Heart right ventricle (tissue), 16 donors: ENCODE measurements at regions not wholly inside any gene's neighbourhood (a gene's known extent, or its start where the extent isn't known, plus 50 kb on each side); places are given as distances from the start of the nearest gene placed in this dataset.
"Not testable (repeated sequence)": the region's sequence is repeated elsewhere in the genome, so short reads cannot be mapped to it uniquely, and the experiment has no call there.

ENCODE experiments used
- ATAC-seq, 8 donors: fragments of 200-7000 bp; cut with Tn5 transposase; one replicate each; pipeline ENCODE4 v1.9.1; 2020; ENCODE audit warnings: mild to moderate bottlenecking in 8 of 8, moderate library complexity in 8 of 8, moderate number of reproducible peaks in 1 of 8
- DNase-seq, 2 donors: peaks; one replicate each; pipeline ENCODE4 v3.0.0-alpha.2; 2020
- H3K27ac ChIP-seq, 10 donors: fragments of 200-600 bp; sonication (generic) in 2 of 10; one replicate each; pipeline versions ENCODE4 v1.5.0 to v1.8.0; 2020 to 2022; ENCODE audit warnings: mild to moderate bottlenecking in 3 of 10
- H3K27me3 ChIP-seq, 7 donors: fragments of 200-600 bp; one replicate each; pipeline ENCODE4 v1.8.0; 2021 to 2022; ENCODE audit warnings: mild to moderate bottlenecking in 2 of 7
- H3K36me3 ChIP-seq, 9 donors: fragments of 200-600 bp; sonication (generic) in 1 of 9; one replicate each; pipeline versions ENCODE4 v1.5.0 to v1.8.0; 2020 to 2022; ENCODE audit warnings: mild to moderate bottlenecking in 2 of 9
- H3K4me1 ChIP-seq, 9 donors: fragments of 200-600 bp; sonication (generic) in 1 of 9; one replicate each; pipeline versions ENCODE4 v1.5.0 to v1.8.0; 2020 to 2022; ENCODE audit warnings: mild to moderate bottlenecking in 4 of 9
- H3K4me3 ChIP-seq, 10 donors: fragments of 200-600 bp; sonication (generic) in 2 of 10; one replicate each; pipeline versions ENCODE4 v1.5.0 to v1.8.0; 2020 to 2022; ENCODE audit warnings: mild to moderate bottlenecking in 7 of 10, moderate library complexity in 2 of 10
- H3K9me3 ChIP-seq, 11 donors: fragments of 200-600 bp in 10 of 11; sonication (generic) in 2 of 11; one replicate each; pipeline versions ENCODE4 v1.5.0 to v1.8.0; 2013 to 2022; ENCODE audit warnings: mild to moderate bottlenecking in 2 of 11, control low read depth in 1 of 11, moderate library complexity in 1 of 11
- WGBS, 2 donors: extraction: QIAGEN DNeasy Blood & Tissue Kit; methylation state at CpG; one replicate each; pipeline ENCODE4 v1.1.7; 2013; ENCODE audit warnings: inconsistent platforms in 1 of 2; 5-methylcytosine and 5-hydroxymethylcytosine counted together
- intact Hi-C, 10 donors: fragments of 100-400 bp; cut with DNase I; formaldehyde crosslinking; loops; one replicate each; pipeline versions ENCODE4 v1.11.1 to v1.14.2; 2022
- TF ChIP-seq, protein P1 (sequence below), 9 donors: fragments of 200-600 bp; sonication (generic) in 2 of 9; IDR thresholded peaks; one replicate each; pipeline versions ENCODE4 v1.5.0 to v1.8.0; 2021 to 2022; ENCODE audit warnings: antibody characterized with exemption in 9 of 9, mild to moderate bottlenecking in 5 of 9, moderate library complexity in 1 of 9
- donor health status: Arrhythmogenic right ventricular cardiomyopathy.
- donor health status: ischemic (EF 13 %, LVEDD 7.1; RV severe dilation, severe dysfunction).
- donor health status: healthy with polysubstance abuse.
- donor health status: DM: no; HTN: yes; CAD: no.
- donor health status: DM: no; HTN: no; CAD: no.
- donor health status: ischemic (EF 25% LVEDD 6.9; RV normal size, moderate dysfunction).
- donor health status: ischemic (EF 25% LVEDD 5.7; RV mildly dilated, moderate dysfunction).
- donor health status: healthy.
- donor health status: DM: yes; HTN: yes; CAD: no.
- donor health status: Ischemic cardiomyopathy.
- donor health status: ischemic (EF 35%, LVEDD 5.7; RV mildly dilated, moderate dysfunction).
- donor health status: nonischemic (EF 11% LVEDD 7.7; RV severe dilation, severe dysfunction).
- donor health status: DM: yes; HTN: yes; CAD: no.
- donor health status: PGD.
- donor health status: ischemic (EF 29% LVEDD 5.4; RV normal size, mild dysfunction).
- donor health status: nonischemic (EF 23%, LVEDD 6.1; RV moderate dilation, normal function).

DNA sequence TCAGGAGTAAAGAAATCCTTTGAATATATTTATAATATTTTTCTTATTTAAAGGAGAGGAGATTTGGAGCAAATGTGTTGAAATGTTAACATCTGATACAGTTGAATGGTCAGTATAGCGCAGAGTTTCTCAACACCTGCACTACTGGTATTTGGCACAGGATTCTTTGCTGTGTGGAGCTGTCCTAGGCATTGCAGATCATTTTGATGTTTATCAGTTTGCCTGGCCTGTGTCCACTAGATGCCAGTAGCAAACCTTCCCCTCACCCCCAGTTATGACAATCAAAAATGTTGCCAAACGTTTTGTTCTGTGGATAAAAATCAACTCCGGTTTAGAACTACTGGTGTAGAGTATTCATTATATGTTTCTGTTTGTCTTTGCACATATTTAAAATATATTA is 765.3 kb upstream of the SLIT2 start:
- no peak overlapping the region for H3K4me3 ChIP-seq
- WGBS, 2 donors: 59 to 60% methylated on average over 3 of the region's 3 CpGs
- ATAC-seq: no peak
- no peaks in the 10 kb centered on the region for H3K4me1 ChIP-seq
- intact Hi-C loops: no loop called here
- no peaks in the 10 kb centered on the region for H3K36me3 ChIP-seq
- H3K9me3 ChIP-seq: no peaks in the 10 kb centered on the region
- no peak for DNase-seq
- H3K27ac ChIP-seq: no peak overlapping the region
- TF ChIP-seq, protein P1, sequence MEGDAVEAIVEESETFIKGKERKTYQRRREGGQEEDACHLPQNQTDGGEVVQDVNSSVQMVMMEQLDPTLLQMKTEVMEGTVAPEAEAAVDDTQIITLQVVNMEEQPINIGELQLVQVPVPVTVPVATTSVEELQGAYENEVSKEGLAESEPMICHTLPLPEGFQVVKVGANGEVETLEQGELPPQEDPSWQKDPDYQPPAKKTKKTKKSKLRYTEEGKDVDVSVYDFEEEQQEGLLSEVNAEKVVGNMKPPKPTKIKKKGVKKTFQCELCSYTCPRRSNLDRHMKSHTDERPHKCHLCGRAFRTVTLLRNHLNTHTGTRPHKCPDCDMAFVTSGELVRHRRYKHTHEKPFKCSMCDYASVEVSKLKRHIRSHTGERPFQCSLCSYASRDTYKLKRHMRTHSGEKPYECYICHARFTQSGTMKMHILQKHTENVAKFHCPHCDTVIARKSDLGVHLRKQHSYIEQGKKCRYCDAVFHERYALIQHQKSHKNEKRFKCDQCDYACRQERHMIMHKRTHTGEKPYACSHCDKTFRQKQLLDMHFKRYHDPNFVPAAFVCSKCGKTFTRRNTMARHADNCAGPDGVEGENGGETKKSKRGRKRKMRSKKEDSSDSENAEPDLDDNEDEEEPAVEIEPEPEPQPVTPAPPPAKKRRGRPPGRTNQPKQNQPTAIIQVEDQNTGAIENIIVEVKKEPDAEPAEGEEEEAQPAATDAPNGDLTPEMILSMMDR (IDR thresholded peaks at IDR 0.05): no peak
- no peaks in the 10 kb centered on the region for H3K27me3 ChIP-seq

- Histone ChIP-seq H3K4me3 (no peak overlapping the region), H3K36me3 (no peaks in the 10 kb centered on the region), H3K9me3 (no peaks in the 10 kb centered on the region), H3K27me3 (no peaks in the 10 kb centered on the region), H3K27ac (no peak overlapping the region), H3K4me1 (no peaks in the 10 kb centered on the region)
- DNase-seq: no peak
- ATAC-seq: no peak
- TF ChIP-seq, protein P1 (IDR thresholded peaks at IDR 0.05): no peak
- intact Hi-C loops: no loop called here
- 89 to 94% methylated on average over 2 of the region's 2 CpGs for WGBS, 2 donors
Measured at GRCh38 chr4:19478791-19479190, 772.9 kb upstream of the SLIT2 start.

- Histone ChIP-seq H3K36me3 (no peaks in the 10 kb centered on the region), H3K4me3 (no peak overlapping the region), H3K9me3 (peaks cover 0 to 22% (median 0%) of the 10 kb centered on the region in 11 donors), H3K27me3 (no peaks in the 10 kb centered on the region), H3K4me1 (no peaks in the 10 kb centered on the region), H3K27ac (no peak overlapping the region)
- DNase-seq: no peak
- 77 to 82% methylated on average over 1 of the region's 1 CpG for WGBS, 2 donors
- intact Hi-C loops: no loop called here
- no peak for ATAC-seq
- TF ChIP-seq, protein P1 (IDR thresholded peaks at IDR 0.05): no peak
Measured at GRCh38 chr4:19473569-19473968, 778.1 kb upstream of the SLIT2 start.

- DNase-seq (no peak), ATAC-seq (no peak)
- no peaks in the 10 kb centered on the region for H3K36me3 ChIP-seq
- no peak overlapping the region for H3K4me3 ChIP-seq
- H3K4me1 ChIP-seq: no peaks in the 10 kb centered on the region
- no peaks in the 10 kb centered on the region for H3K27me3 ChIP-seq
- intact Hi-C loops: no loop called here
- H3K27ac ChIP-seq: no peak overlapping the region
- WGBS, 2 donors: 44 to 47% methylated on average over 1 of the region's 1 CpG
- TF ChIP-seq, protein P1 (IDR thresholded peaks at IDR 0.05): no peak
- peaks cover 0 to 22% (median 0%) of the 10 kb centered on the region in 11 donors for H3K9me3 ChIP-seq
Measured at GRCh38 chr4:19472666-19473065, 779.0 kb upstream of the SLIT2 start.

GRCh38 chr4:19470001-19470400 is 781.7 kb upstream of the SLIT2 start:
- H3K4me3 ChIP-seq, H3K36me3 ChIP-seq, H3K27me3 ChIP-seq, ATAC-seq, DNase-seq, H3K4me1 ChIP-seq, H3K27ac ChIP-seq, intact Hi-C loops: not testable (repeated sequence)
- peaks cover 0 to 22% (median 0%) of the 10 kb centered on the region in 11 donors for H3K9me3 ChIP-seq
- WGBS, 2 donors: 91 to 93% methylated on average over 5 of the region's 5 CpGs
